Ascending aorta (tissue), 2 donors: ENCODE measurements at regions not wholly inside any gene's neighbourhood (a gene's known extent, or its start where the extent isn't known, plus 50 kb on each side); places are given as distances from the start of the nearest gene placed in this dataset.

Source experiments
- DNase-seq, 2 donors: peaks; one replicate each; pipeline ENCODE4 v3.0.0-alpha.2; 2019; ENCODE audit warnings: low spot score in 2 of 2
- H3K27ac ChIP-seq, 2 donors: fragments of 200-600 bp; sonication (generic); one replicate each; pipeline ENCODE4 v1.5.1; 2016 to 2017; ENCODE audit warnings: mild to moderate bottlenecking in 1 of 2
- H3K27me3 ChIP-seq: fragments of 200-600 bp; sonication (generic); one replicate; pipeline ENCODE4 v1.5.1; 2017
- H3K36me3 ChIP-seq, 2 donors: fragments of 200-600 bp; sonication (generic); one replicate each; pipeline ENCODE4 v1.5.1; 2016
- H3K4me1 ChIP-seq, 2 donors: fragments of 200-600 bp; sonication (generic); one replicate each; pipeline ENCODE4 v1.5.1; 2016 to 2017; ENCODE audit warnings: mild to moderate bottlenecking in 1 of 2
- H3K4me3 ChIP-seq, 2 donors: fragments of 200-600 bp; sonication (generic); one replicate each; pipeline ENCODE4 v1.5.1; 2016 to 2017; ENCODE audit warnings: mild to moderate bottlenecking in 1 of 2
- H3K9me3 ChIP-seq, 2 donors: fragments of 200-600 bp; sonication (generic); one replicate each; pipeline ENCODE4 v1.5.1; 2016
- CTCF ChIP-seq, 3 experiments: fragments of 200-600 bp in 2 of 3; fragments of 450-650 bp in 1 of 3; sonication (generic) in 2 of 3; IDR thresholded peaks; one replicate each; pipeline ENCODE4 v1.5.1; 2016 to 2019; ENCODE audit warnings: antibody characterized with exemption in 3 of 3, mild to moderate bottlenecking in 1 of 3, moderate library complexity in 1 of 3
- intact Hi-C: fragments of 100-400 bp; cut with DNase I; formaldehyde crosslinking; loops from one replicate; pipeline ENCODE4 v1.15.1; 2023

DNA sequence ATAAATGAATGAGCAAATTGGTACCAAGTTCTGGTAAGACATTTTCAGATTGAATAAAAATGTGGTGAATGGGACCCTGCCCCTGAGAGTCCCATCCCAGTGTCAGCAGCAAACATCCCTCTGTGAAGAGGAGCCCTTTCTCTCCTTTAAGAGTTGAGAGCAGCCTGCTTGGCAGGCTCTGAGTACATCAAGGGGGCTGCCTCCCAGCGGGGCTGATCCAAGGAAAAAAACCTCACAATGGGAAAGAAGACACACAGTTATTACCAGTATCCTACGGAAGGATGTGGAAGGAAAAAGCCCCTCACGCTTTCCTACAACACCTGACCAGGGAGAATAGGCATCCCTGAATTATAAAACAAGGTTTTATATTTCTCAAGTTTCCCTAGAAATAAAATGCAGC lies 293.8 kb upstream of the B3GAT1 start:
- H3K27me3 ChIP-seq, result no peaks in the 10 kb centered on the region
- TF ChIP-seq CTCF (IDR thresholded peaks at IDR 0.05), result no peak
- H3K4me1 ChIP-seq, result no peaks in the 10 kb centered on the region
- no peak overlapping the region for H3K4me3 ChIP-seq
- intact Hi-C loops, result no loop called here
- no peaks in the 10 kb centered on the region for H3K9me3 ChIP-seq
- H3K36me3 ChIP-seq, result no peaks in the 10 kb centered on the region
- H3K27ac ChIP-seq, result no peak overlapping the region
- no peak for DNase-seq

GRCh38 chr11:134702827-134703226 lies 290.8 kb upstream of the B3GAT1 start:
- no peaks in the 10 kb centered on the region for H3K36me3 ChIP-seq
- no peaks in the 10 kb centered on the region for H3K9me3 ChIP-seq
- no peak for DNase-seq
- H3K4me1 ChIP-seq, result no peaks in the 10 kb centered on the region
- H3K4me3 ChIP-seq, result no peak overlapping the region
- intact Hi-C loops, result no loop called here
- H3K27me3 ChIP-seq, result no peaks in the 10 kb centered on the region
- TF ChIP-seq CTCF (IDR thresholded peaks at IDR 0.05), result no peak
- no peak overlapping the region for H3K27ac ChIP-seq

DNA sequence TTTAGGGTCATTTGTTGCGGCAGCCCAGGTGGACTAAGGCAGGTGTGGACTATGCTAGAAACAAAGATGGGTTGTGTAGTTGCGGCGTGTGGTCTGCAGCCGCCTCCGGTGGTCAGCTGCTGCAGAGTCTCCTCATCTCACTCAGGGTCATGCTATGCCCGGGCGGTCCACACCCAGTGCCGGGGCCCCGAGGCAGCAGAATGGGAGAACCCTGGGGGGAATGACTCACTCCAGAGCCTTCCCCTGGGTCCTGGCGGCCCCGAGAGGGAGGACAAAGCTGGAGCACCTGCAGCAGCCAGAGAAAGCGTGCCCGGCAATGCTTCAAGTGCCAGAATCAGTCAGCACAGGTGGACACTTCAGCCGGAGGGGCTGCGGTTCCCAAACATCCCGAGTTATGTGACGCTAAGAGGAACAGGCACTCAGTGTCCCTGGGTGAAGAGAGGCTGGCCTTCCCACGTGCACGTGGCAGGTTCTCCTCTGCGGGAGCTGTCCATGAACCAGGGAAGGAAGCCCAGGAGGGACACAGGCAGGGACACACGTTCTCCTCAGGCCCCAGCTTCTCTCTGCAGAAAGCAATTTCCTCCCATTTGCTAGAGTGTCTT lies 289.6 kb upstream of the B3GAT1 start:
- H3K4me3 ChIP-seq, result no peak overlapping the region
- no peaks in the 10 kb centered on the region for H3K27me3 ChIP-seq
- no peaks in the 10 kb centered on the region for H3K9me3 ChIP-seq
- no peak overlapping the region for H3K27ac ChIP-seq
- no peak for TF ChIP-seq CTCF (IDR thresholded peaks at IDR 0.05)
- H3K36me3 ChIP-seq, result no peaks in the 10 kb centered on the region
- DNase-seq, result no peak
- H3K4me1 ChIP-seq, result no peaks in the 10 kb centered on the region
- intact Hi-C loops, result no loop called here

- H3K4me3 ChIP-seq, result no peak overlapping the region
- TF ChIP-seq CTCF (IDR thresholded peaks at IDR 0.05), result no peak
- no peaks in the 10 kb centered on the region for H3K27me3 ChIP-seq
- no peak for DNase-seq
- no peaks in the 10 kb centered on the region for H3K36me3 ChIP-seq
- intact Hi-C loops, result no loop called here
- no peaks in the 10 kb centered on the region for H3K9me3 ChIP-seq
- no peaks in the 10 kb centered on the region for H3K4me1 ChIP-seq
- no peak overlapping the region for H3K27ac ChIP-seq
These were observed 288.1 kb upstream of the B3GAT1 start for GRCh38 chr11:134700101-134700640.

DNA sequence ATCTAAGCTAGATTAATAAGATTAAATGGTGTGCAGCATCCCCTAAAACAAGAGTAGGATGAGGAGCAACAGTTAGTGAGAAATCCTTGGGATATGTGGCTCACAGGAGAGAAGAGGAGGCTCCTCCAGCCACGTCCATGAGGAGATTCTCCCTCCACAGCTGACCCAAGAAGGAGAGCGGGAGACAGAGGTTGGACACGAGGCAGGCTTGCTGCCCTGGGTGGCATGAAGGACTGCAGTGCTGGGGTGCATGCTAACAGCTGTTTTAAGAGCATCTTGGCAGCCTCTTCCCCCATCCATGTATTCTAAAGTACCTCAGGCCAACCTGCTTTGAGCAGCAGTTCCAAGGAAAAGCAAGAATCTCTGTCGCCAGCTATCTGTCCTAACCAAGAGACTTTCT lies 284.4 kb upstream of the B3GAT1 start:
- no peak for DNase-seq
- H3K4me1 ChIP-seq, result no peaks in the 10 kb centered on the region
- no peak for TF ChIP-seq CTCF (IDR thresholded peaks at IDR 0.05)
- H3K27ac ChIP-seq, result no peak overlapping the region
- no peaks in the 10 kb centered on the region for H3K9me3 ChIP-seq
- intact Hi-C loops, result no loop called here
- no peak overlapping the region for H3K4me3 ChIP-seq
- no peaks in the 10 kb centered on the region for H3K36me3 ChIP-seq
- no peaks in the 10 kb centered on the region for H3K27me3 ChIP-seq

- H3K4me3 ChIP-seq, result no peak overlapping the region
These were observed 279.9 kb upstream of the B3GAT1 start for GRCh38 chr11:134691985-134692384.

More at GRCh38 chr11:134691985-134692384, 279.9 kb upstream of the B3GAT1 start:
- DNase-seq, result no peak
- intact Hi-C loops, result no loop called here
- Histone ChIP-seq H3K4me1 (no peaks in the 10 kb centered on the region), H3K27ac (no peak overlapping the region), H3K27me3 (no peaks in the 10 kb centered on the region), H3K9me3 (no peaks in the 10 kb centered on the region), H3K36me3 (no peaks in the 10 kb centered on the region)
- TF ChIP-seq CTCF (IDR thresholded peaks at IDR 0.05), result no peak
